Globus pallidus (tissue), 1 donor: ENCODE measurements at regions not wholly inside any gene's neighbourhood (a gene's known extent, or its start where the extent isn't known, plus 50 kb on each side); places are given as distances from the start of the nearest gene placed in this dataset.
"Not testable (repeated sequence)": the region's sequence is repeated elsewhere in the genome, so short reads cannot be mapped to it uniquely, and the experiment has no call there.

Experiments used
- DNase-seq: peaks from one replicate; pipeline ENCODE4 v3.0.0-alpha.2; 2015; ENCODE audit warnings: low spot score

DNA sequence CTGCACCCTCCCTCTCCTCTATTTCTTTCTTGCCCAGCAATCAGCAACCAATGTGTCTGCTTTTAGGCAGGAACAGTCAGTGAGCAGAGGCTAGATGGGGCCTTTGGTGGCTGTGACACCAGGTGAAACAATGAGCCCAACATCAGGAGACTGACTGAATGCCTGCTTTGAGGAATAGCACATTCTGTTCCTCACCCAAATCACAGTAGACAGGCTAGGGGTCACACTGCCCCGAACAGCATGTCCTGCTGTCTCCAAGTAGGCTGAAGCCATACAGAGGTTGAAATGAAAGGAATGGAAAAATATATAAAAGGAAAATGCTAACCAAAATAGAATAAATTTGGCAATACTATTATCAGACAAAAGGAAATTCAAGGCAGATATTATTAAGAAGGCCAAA is 122.5 kb upstream of the GDNF start:
- DNase-seq: no peak

DNA sequence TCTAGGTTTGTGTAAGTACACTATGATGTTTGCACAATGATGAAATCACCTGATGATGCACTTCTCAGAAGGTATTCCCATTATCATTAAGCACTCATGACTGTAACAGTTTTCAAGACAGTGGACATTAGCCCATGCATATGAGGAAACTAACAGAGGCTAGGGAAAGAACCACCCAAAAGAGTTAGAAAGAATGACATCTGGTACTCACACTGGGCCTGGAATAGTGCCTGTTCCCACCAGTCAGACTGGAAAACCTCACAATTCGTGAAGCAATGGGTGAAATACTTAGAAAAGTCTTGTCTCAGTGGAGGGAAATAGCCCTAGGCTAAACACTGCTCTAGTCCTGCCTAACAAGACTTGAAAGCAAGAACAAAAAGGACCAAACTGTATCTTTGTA is 117.4 kb upstream of the GDNF start:
- DNase-seq: no peak

DNA sequence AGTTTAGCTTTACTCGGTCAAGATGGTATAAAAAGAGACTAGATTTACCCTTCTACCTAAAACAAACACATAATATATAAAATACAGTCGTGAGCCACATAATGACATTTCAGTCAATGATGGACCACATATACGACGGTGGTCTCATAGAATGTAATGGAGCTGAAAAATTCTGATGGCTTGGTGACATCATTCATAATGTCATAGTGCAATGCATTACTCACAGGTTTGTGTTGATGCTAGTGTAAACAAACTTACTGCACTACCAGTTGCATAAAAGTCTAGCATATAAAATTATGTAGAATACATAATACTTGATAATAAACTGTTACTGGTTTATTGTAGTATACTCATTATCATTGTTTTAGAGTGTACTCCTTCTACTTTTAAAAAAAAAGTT is 115.9 kb upstream of the GDNF start:
- no peak for DNase-seq

DNA sequence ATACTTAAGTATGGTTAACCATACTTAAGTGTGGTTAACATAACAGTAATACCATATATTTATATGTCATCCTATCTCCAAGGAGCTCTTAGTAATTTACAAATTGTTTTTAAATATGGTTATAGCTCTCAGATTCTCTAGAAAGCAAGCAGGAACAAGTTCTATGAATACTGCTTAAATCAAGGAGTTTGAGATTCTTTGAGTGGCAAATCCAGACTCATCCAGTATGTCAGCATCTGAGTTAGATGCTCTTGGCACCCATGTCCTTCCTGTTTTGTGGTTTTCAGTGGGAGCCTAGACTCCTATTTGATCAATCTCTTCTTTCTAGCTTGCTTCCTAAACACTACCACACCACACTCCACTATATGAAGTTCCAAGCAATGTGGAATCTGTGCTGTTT is 114.7 kb upstream of the GDNF start:
- DNase-seq: no peak

DNA sequence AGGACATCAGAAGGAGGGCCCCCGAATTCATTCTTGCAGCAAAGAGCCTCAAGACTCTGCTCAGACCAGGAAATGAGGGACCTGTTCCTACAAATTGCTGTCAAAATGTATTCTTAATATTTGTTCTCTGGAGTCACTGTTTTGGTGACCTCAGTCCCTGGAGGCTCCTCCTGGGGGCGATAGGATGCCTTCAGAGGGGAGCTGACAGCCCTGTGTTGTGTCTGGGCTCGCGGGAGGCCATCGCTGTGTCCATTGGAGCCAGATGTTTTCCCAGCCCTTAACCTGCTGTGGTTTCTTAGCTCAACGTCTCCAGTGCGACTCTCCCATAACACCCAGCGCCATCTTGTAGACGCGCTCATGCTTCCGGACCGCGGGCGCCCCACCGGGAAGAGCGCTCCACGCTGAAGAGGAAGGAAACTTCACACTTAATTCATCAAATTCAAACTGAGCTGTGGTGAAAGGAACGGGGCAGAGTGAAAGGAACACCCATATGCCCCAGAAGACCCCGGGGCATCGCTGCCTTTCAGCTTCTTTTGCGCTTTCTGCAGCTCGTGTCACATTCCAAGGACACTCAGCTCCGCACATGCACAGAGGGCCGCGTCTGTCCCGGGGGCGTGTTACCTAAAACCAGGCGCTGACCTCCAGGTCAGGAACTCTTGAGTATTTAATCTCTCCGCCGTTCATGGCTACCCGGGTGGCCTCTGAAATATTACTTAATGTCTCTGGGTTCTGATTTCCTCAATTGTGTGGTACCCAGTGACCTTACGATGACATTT is 112.3 kb upstream of the GDNF start:
- DNase-seq: no peak

DNA sequence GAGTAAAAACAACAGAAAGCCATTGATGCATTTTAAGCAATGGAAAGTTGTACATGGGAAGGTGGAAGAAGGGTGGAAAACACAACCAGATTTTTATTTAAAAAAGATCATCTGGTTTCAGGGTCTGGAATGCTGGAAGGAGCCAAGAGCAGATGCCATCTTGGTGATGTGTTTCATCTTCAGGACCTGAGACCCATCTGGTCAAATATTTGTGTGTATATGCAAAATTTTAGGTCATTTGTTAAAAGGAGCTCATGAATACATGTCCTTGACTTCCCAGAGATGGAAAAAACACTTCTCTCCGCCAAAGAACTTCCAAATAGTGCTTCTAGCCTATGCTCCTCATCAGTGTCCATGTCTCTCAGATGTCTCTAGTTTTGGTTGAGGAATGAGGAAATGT is 110.6 kb upstream of the GDNF start:
- no peak for DNase-seq

DNA sequence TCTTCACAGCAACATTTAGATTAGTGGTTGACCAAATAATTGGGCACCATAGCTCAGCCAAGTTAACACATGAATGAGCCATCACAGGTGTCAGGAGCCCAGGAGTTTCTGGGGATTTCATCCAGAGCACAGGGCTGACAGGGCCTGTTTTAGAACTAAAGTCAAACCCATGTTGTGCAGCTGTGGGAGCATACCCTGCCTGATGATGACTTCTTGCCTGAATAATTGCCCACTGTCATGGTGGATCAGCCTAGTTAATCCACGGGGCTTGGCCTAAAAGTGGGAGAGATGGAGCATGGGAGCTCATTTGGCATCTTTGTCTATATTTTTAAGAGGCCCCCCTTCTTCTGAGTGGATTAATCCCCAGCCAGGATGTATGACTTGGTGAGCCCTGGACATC is 105.6 kb upstream of the GDNF start:
- DNase-seq: no peak

DNA sequence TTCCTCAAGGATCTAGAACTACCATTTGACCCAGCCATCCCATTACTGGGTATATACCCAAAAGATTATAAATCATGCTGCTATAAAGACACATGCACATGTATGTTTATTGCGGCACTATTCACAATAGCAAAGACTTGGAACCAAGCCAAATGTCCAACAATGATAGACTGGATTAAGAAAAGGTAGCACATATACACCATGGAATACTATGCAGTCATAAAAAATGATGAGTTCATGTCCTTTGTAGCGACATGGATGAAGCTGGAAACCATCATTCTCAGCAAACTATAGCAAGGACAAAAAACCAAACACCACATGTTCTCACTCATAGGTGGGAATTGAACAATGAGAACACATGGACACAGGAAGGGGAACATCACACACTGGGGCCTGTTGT is 103.3 kb upstream of the GDNF start:
- DNase-seq: not testable (repeated sequence)

DNA sequence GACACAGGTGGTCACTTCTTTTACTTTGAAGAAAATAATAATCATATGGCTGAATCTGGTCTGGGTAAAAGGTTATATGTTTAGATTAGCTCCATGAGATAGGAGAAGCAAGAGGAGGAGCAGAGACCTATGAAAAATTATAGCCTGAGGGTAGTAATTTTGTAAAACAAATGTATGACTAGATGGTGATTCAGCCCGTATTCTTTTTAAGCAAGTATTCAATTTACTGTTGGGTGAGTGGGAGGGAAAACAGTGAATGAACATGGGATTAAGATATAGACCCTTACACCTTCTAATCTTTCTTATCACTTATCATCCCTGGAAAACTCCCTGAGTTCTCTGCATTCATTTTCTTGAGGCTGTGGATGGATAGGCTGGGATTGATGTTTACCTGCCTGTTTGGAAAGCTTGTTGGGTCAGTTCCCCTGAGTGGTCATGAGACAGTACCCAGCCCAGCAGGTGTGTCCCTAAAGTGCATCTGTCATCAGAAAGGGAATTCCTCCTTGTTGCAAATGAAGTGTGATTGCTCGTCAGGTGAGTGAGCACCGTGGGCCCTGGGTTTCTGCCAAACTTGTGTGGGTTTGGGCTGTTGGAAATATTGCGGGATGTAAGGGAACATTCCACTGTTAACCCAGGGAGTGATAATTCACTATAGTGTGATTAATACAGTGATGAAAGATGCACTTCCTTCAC is 101.2 kb upstream of the GDNF start:
- no peak for DNase-seq

DNA sequence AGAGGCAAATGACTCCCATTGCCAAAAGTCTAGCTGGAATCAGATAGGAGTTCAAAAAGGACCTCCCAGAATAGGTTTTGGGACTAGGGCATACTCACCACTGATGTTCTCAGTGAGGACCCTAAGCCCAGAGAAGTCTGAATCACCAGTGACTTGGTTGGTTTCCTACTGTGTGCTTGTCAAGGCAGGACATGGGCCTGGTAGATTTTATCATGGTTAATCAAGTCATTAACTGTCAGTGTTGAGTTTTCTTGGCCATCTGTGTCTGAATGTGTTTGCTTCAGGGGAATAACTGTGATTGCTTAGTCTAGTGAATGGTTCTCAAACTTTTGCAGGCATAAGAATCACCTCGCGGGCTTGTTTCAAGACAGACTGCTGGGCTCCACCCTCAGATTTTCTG is 99.0 kb upstream of the GDNF start:
- DNase-seq: no peak

DNA sequence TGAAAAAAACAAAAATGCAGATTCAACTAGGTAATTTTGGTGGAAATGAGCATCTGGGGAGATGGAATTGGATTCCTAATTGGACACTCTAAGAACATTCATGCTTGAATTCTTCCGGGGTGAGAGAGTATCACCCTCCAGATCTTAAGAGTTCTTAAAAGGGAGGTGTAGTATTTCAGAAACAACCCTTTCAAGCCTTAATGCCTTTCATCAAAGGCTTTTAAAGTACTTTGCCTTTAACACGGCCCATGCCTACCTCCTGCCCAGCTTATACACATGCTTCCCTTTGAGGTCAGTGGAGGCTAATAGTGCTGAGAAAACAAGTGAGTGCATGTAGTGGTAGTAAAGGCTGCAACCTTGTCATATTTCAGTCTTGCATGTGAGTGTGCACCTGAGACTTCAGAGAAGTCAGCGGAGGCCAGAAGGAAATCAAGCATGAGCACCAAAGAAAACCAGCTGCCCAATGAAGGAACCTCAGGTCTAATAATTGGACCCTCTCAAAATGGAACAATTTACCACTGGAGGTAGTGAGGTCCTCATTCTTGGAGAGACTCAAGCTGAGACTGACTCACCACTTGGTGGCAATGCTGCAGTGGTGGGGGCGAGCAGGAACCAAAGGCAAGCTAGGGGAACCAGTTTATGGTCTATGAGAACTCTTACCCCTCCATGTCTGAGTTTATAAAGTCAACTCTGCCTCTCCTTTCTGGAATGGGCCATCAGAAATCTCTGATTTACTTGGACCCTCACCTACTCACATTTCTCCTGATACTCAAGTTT is 98.4 kb upstream of the GDNF start:
- DNase-seq: no peak

DNA sequence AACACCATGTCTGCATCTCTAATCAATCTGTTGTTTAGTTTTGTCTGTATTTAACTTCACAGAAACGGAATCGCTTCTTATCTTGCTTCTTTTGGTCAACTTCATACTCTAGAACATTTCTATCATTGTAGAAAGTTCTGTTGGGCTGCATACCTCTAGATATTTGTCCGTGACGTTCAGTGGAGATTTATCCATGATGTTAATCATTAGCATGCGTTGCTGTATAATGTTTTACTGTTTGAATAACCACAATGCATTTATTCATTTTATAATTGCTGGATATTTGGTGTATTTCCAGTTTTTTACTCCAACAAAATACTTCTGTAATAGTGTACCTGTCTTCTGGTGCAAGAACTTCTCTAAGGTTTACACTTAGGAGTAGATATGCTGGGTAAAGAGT is 96.2 kb upstream of the GDNF start:
- no peak for DNase-seq

DNA sequence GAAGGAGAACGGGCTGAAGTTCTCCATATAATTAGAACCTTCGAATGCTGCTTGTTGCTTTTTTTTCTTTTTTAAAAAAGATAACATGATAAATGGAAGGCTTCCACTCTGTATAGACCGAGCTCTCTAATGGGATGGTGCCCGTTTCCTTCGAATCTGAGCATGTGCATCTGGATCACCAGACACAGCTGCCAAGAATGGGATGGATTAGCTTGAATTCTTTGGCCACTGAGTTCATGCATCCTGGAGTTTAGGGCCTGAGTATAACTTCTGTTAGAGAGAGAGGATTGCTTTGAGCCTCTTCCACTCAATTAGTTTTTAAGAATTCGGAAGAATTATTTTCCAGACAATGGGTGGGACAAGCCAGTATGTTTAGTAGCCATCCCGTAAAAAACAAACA is 93.7 kb upstream of the GDNF start:
- no peak for DNase-seq

DNA sequence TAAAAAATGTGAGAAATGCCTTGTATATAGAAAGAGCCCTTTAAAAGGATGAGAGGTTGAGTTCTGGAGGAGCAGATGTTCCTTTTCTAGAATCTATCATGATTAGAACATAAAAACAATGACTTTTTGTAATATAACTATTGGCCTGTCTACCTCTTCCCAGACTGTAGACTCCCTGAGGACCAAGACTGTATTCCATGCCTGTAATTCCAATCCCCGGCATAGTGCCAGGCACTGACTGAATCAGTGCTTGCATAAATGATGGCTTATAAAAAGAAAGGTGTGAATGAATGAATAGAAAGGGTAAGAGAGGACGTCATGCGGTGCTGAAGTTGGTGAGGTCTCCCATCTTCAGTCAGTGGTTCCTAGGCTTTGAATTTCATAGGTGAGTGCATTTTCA is 92.6 kb upstream of the GDNF start:
- DNase-seq: no peak

DNA sequence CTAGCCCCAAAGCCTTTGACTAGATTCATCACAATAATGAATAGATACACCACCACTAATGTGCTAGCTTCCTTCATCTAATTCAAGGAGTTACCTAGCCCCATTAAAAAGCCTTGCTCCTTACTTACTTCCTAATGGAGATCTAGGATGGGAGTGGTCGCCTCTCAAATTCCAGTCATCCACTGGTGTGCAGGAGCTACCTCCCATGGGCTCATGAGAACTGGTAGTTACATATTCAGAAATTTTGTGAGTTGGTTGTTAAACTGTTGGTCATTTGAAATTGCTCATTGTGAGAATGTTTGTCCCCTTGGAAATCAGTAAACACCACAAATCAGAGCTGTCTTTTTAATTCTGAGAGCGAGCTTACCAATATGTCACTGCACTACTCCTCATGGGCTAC is 91.7 kb upstream of the GDNF start:
- no peak for DNase-seq

DNA sequence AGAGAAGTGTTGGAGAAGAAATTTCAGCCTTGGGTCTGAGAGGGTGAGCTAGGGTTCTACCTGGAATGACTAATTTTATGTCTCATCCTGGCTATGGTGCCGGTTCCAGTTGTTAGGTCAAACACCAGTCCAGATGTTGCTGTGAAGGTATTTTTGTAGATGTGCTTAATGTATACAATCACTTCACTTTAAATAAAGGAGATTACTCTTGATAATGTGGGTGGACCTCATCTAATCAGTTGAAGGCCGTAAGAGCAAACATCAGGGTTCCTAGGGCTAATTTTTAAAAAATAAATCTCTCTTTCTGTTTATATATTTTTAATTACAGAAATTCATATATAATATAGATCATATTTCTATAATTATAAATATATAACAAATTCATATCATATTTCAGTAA is 90.5 kb upstream of the GDNF start:
- no peak for DNase-seq

DNA sequence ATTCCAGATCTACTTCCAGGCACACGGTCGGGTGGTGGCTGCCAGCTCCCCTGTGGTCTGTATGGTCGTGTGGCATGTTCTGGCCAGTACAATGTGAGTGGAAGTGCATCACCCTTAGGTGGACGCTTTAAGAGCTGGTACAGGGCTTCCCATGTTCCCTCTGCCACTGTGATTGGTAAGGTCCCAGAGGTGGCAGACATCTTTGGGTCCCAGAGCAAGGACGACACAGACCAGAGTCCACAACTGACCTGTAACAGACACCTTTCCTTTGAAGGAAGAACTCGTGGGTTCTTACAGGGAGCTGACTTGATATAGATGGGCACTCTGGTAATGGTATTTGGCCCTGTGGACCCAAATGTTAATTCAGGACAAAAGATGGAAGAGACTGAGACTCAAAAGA is 90.0 kb upstream of the GDNF start:
- DNase-seq: no peak

DNA sequence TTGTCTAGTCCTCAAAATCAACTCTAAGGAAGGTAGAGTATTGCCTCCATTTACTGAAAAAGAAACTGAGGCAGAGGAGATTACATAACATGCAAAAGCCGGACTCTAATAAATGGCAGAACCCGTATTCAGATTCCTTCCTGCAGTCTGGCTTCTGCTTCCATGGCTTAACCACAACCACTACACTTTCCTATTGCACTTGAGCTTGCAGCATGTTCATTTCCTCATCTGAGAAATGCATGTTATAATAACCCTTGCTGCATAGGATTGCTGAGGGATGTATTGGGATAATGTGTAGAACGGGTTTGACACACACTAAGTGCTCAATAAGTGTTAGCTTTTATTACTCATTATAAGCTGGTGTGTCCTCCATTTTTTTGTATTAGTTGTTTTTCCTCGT is 87.9 kb upstream of the GDNF start:
- DNase-seq: not testable (repeated sequence)

DNA sequence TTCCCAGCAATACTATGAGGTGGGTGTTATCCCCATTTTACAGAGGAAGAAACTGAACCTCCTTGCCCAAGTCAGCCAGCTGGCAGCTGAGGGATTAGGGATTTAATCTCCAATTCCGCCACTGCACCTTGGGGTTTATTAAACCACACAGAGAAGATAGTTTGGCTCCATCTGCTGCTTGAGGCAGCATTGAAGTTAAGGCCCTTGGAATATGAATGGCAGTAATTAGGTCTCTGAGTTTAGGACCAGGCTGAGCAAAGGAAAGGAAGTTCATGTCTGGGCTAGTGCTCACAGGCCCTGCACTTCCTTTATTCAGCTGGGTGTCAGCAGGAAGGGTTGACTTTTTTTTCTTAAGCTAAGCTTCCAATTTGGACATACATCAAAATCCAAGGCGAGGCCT is 86.9 kb upstream of the GDNF start:
- peak; percentile 6 for DNase-seq

DNA sequence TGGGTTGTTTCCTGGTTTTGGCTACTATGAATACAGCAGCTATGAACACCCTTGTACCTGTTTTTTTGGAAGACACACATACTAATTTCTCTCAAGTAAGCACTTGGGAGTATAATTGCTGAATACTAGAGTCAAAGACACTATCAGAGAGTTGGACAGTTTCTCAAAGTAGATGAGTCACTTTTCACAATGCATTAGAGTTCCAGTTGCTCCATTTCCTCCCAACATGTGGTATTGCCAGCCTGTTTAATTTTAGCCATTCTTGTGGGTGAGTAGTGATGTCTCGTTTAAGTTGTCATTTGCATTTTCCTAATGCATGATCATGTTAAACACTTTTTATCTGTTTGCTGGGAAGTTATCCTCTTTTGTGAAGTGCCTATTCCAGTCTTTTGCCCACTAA is 81.6 kb upstream of the GDNF start:
- DNase-seq: no peak

DNA sequence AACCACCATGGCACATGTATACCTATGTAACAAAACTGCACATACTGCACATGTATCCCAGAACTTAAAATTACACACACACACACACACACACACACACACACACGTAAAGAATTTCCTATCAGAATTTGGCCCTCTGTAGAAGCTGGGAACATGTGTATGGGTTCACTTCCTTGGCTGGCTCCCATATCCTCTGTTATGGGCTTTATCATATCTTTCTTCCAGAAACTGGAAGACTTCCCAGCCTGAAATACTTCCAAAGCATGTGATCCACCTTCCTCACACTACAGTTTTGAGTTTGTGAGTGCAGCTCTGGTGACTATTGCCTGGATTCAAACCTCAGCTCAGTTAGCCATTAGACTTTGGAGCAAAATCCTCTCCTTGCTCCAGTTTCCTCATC is 78.6 kb upstream of the GDNF start:
- DNase-seq: no peak

DNA sequence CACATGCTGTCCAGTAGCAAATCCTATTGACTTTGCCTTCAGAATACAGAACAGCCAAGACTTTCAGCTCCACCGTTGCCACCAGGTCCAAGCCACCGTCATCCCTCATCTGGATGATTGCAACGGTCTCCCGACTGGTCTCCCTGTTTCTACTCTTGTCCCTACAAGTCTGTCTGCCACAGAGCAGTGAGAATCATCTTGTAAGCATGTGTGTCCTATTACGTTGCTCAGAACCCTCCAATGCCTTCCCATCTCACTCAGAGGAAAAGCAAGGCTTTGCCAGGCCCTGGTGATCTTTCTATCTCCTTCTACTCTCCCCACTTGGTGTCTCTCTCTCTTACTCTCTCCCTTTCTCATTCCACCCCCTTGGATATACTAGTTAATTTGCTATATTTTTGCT is 76.7 kb upstream of the GDNF start:
- DNase-seq: no peak

DNA sequence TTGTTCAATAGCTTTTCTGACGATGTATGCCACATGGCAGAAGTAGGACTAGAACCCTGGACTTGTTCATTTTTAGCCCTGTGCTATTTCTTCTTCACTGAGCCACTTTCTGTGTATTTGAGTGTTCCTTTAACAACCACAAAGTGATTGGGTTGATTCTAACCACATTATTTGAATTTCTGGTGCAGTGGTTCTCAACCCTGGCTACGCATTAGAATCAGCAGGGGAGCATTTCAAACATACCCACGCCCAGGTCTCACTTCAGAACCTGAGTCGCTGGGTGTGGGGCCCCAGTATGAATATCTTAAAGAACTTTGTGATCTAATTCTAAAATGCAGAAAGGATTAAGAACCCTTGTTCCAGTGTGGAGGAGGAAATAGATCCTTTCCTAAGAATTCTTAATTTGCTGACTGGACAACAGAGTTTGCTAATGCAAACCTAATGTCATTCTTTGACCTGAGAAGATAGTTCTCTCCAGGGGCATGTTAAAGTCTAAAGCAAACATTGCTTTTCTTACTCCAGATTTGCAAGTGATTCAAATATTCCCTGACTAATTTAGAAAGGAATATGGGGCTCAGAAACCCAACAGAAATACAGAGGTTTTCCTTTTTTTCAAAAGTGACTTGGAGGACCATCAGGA is 75.4 kb upstream of the GDNF start:
- DNase-seq: no peak
